Suppressor macrophage treated with lipopolysaccharide for 1 hour (primary cell): ENCODE measurements at regions not wholly inside any gene's neighbourhood (a gene's known extent, or its start where the extent isn't known, plus 50 kb on each side); places are given as distances from the start of the nearest gene placed in this dataset.
A peak's percentile ranks its signal among the peaks of the same experiment; 100 is the strongest.

Source experiments
- DNase-seq, 3 donors: peaks; one replicate each; pipeline ENCODE4 v3.0.0-alpha.2; 2020 to 2022

GRCh38 chr13:23984546-23984945 is 87.2 kb upstream of the C1QTNF9B start:
- no peak for DNase-seq

- DNase-seq: no peak
These were observed 87.8 kb upstream of the C1QTNF9B start for GRCh38 chr13:23985060-23985459.

DNA sequence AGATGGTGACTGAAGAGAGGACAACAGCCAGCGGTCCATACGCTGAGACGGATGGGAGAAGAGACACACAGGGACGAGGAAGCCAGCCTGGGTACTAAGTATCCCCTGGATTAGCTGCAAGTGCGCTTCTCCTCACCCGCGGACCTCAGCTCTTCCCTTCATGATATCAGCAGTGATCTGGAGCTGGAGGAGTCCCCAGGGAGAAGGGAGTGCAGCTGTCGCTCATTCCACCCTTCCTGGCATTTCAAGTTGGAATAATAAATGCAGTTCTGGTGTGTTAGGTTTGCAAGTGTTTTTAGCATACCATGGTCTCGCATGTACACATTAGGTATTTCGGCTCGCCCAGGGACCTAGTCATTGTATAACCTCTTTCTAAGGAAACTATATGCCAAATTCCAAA is 88.5 kb upstream of the C1QTNF9B start:
- DNase-seq: no peak

DNA sequence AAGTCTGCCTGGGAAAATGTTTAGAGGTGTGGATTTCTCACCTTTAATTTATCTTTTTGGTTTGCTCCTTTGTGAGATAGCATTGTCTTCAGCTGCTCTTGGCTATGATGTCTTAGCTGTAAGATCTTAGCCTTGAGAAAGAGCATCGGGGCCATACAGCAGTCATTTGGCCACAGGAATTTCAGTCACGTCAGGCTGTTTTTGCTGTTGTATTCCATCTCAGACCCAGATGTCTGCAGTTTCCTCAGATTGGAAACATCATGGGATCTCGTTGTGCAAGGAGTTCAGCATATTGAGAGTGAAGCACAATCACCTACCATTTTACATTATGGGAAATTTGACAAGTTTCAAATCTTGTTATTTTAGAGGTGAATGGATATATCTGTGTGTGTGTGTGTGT is 89.3 kb upstream of the C1QTNF9B start:
- no peak for DNase-seq

DNA sequence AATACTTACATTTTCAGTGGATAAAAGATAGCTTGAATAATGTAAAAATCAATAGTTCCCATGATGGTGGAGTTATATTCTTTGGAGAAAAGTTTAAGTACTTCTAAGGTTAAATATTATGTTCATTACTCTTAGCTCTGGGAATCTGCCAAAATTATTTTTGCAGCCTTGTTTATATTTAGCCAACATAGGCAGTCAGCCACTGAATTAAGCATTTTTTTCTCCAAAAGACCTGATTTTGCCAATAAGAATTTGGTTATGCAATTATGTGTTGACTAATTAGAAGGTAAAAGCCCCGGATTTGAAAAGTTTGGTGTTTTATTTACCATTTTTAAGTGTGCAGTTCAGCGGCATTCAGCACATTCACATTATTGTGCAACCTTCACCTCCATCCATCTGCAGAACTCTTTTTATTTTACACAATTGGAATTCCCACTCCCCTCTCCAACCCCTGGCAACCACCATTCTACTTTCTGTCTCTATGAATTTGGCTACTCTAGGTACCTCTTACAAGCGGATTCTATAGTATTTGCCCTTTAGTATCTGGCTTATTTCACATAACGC is 90.1 kb upstream of the C1QTNF9B start:
- DNase-seq: no peak

DNA sequence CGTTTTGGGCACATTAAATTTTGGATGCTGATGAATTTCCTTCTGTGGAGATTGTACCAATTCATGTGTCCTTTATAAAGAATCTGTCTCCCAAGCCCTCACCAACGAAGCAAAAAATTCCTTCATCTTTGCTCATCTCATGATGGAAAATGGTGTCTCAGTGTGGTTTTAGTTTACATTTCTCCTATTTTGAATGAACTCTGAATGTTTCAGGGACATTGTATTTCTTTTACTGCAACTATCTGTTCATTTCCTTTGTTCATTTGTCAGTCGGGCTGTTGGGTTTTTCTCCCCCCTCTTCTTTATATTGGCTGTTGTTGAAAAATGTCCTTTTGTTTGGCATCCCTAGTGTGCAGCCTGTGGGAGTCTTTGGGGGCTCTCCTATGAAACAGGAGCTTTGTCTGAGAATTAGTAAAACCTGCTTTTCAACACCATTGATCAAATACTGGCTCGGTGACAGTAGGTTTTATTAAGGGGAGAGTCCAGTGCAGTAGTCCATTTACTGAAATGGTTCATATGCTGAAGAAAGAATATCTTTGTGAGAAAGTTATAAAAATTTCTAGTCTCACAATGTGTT is 91.3 kb upstream of the C1QTNF9B start:
- DNase-seq: no peak

DNA sequence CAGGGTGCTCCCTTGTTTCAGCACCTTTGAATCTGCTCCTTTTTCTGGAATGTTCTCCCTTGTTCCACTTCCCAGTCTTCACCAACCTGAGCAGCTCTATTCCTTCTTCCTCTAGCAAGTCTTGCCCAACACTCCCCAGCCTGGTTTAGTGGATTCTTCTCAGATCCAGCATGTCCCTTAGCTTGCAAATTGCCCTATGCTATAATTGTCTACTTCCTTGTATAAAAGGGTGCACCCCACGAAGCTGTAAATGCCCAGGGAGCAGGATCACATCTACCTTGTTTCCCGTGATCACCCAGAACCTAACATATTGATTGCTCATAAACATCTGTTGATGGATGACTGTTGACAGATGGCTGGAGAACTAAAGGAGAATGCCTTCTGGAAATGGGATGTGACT is 93.2 kb upstream of the C1QTNF9B start:
- no peak for DNase-seq

DNA sequence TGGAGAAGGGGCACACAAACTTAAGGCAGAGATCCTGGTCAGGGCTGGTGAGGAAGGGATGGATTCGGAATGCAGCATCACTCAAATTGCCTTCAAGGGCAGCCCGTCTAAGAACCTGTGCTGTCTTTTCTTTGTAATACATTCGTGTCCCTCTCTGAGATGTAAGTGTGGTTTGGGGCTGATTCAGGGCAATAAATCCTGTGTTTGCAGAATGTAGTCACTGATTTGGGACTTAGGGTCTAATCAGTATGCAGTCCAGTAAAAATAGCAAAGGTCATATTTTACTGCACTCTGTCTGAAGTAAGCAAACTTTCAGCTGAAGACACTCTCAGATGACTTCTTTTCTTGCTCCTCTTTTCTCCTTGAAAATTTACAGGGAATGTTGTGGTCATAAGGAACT is 93.8 kb upstream of the C1QTNF9B start:
- no peak for DNase-seq

DNA sequence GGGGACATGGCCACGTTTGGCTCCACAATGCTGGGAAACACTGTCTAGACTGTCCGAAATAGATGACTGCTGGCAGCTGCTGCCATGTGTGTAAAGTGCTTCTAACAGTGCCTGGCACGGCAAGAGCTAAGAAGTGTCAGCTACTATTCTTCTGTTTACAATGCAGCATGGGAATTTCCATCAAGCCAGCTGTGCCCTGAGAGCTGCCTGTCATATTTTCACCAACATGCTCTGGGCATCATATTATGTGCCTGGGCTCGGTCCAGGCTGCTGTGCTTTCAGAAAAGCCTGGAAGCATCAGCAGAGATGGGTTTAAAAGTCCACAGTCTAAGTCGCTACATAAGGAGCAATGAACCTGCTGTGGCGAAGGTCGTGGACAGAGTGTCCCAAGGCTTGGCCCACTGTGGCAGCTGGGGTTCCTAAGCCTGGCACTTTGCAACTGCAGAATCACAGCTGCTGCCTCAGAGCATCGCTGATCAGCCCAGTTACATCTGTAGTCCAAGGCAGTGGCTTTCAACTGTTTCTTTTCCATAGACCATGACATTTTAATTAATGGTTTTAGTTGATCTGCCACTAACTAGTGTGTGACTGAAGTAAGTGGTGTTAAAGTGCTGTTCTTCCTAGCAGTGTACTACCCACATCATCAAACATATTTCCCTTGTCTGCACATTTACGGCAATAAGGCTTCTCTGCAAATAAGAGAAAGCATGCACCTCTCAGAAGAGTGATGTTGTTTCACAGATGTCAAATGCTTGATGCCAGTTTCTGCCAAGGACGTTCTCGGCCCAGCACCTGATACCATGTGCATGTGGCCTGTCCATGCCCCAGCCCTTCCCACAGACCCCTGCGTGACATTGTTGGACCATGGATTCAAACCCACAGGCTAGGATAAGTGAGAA is 95.7 kb upstream of the C1QTNF9B start:
- DNase-seq: no peak

GRCh38 chr13:23993680-23993985 is 96.3 kb upstream of the C1QTNF9B start:
- DNase-seq: peak; percentile 48 to 69 (median 58)

DNA sequence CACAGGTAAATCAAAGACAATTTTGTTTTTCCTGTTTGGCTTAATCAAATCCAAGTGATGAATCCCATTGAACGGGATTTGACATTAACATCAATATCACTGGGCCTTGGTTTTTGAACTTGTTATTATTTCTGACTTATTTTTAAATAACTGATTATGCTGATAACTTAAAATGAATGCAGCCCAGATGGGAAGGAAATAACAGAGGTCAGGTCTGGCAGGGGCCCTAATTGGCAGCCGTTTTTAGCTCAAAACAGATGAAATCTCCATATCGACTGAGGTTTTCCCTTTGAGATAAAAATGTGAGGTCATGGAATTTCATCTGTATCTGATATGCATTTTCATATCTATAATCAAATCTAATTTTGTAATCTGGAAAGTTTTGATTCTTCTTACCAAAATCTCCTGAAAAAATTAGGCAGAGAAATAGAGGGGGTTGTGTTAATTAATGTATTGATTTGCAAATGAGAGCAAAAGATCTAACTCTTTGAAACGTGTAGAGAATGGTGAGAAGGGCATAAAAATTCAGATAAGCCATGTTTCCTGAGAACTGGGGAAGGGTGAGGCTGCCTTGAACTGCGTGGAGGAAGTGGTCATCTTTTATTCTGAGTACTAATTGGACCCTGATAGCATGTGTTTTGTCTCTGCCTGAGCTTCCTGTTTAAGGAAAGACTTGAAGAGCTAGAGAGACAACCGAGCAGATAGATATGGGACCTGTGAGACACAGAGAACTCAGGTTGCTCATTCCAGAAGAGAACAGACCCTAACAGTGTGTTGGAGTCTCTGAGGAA is 98.2 kb upstream of the C1QTNF9B start:
- no peak for DNase-seq

GRCh38 chr13:23996456-23996855 is 99.2 kb upstream of the C1QTNF9B start:
- DNase-seq: no peak

GRCh38 chr13:23999424-23999823 is 102.1 kb upstream of the C1QTNF9B start:
- no peak for DNase-seq

GRCh38 chr13:24002206-24002815 is 105.0 kb upstream of the C1QTNF9B start:
- no peak for DNase-seq

- DNase-seq: no peak
These were observed 107.0 kb upstream of the C1QTNF9B start for GRCh38 chr13:24004142-24004899.

DNA sequence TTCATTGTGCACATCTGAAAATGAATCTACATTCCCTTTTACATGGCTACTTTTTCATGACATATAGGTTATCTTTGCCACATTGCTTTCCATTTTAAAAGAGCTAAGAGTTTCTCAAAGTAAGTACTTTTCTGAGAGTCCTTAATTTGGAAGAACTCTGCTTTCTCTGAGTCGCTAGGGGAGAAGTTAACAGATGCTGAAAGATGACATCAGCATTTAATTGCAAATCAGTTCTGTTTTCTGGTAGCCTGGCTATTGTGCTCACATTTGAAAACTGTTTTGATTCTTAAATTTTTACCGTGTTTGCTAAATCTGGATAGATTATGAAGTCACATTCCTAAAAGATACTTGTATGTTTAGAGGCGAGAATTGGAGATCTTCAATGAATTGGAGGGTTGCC is 107.7 kb upstream of the C1QTNF9B start:
- DNase-seq: no peak

DNA sequence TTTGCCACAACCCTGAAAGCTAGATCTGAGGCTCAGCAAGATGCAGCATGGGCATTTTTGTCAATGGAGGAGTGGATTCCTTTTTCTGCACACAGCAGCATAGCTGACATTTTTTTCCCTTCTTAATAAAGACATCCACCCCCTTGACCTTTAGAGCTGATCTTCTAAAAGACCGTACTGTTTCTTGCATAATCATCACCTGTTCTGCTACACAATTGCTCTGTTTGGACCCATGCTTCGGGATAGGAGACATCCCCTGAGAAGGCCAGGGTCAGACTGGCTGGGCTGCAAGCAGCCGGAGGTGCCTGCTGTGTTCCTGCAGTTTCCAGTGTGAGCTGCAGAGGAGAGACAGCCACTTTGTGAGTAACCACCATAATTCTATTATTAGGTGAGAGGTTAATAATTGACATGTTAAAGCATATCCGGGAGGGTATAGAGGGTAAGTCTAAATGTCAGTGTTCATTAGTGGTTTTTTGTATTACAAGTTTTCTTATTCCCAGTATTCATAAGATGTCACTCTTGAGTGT is 108.5 kb upstream of the C1QTNF9B start:
- DNase-seq: no peak

GRCh38 chr13:24006520-24007248 is 109.4 kb upstream of the C1QTNF9B start:
- no peak for DNase-seq

DNA sequence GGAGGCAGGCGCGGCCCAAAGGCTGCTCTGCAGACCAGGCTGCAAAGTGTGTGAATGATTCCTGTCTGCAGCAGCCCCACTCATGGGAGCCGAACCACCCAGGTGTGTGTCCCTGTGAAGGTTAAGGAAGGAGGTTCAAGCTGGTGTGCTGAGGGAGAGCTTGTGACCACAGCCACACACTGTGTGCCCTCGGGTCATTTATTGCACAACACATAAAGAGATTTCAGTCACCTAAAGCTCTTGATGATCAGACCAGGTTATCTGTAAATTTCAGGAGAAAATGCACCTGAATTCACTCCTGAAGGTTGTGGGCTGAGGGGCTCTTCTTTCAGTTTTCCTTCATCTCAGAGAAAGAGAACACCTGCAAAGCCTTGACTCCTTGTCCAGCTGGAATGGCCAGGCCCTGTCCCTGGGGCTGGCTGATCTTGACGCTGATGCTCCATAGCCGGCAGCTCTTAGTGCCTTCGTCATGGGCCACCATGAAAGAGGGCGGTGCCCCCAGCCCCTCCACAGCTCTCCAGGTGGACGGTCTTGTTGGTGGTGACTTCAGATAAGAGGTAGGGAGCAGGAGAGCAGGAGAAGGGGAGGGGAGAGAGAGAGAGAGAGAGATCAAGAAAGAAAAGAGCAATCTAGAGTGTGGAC is 110.8 kb upstream of the C1QTNF9B start:
- no peak for DNase-seq

DNA sequence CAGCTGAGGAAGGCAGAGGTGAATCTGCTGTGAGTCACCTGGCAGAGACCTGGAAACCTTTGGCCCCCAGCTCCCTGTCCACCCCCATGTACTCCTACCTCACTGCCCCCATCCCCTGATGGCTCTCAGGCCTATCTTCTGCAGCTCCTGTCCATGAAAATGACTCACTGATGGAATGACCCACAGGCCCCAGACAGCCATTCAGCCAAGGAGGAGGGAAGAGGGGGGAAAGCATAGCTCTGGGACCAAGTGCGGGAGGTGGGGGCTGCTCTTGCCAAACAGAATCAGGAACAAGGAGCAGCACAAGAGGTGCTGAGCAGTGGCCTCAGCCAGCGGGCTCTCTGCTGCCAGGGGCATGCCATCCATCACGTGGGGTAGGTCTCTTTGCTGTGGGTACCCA is 111.4 kb upstream of the C1QTNF9B start:
- no peak for DNase-seq

DNA sequence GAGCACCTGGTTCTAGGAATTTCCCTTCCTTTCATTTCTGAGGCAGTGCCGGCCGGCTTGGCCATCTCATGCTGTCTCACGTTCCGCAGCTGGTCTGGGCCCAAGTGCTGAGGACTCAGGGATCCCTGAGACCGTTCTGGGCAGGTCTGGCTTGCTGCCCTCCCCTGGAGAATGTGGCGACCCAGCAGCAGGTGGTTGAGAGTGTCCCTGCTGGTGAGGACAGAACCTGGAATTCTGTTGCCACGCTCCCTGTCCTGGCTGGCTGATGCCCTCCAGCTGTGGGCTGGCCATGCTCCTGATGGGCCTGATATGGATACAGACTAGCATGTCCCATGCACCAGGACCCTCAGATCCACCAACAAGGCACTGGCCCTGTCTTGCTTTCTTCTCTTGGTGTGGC is 114.0 kb upstream of the C1QTNF9B start:
- no peak for DNase-seq
